ENCODE measurements at regions not wholly inside any gene's neighbourhood (a gene's known extent, or its start where the extent isn't known, plus 50 kb on each side); places are given as distances from the start of the nearest gene placed in this dataset.
"Not testable (repeated sequence)": the region's sequence is repeated elsewhere in the genome, so short reads cannot be mapped to it uniquely, and the experiment has no call there.

DNA sequence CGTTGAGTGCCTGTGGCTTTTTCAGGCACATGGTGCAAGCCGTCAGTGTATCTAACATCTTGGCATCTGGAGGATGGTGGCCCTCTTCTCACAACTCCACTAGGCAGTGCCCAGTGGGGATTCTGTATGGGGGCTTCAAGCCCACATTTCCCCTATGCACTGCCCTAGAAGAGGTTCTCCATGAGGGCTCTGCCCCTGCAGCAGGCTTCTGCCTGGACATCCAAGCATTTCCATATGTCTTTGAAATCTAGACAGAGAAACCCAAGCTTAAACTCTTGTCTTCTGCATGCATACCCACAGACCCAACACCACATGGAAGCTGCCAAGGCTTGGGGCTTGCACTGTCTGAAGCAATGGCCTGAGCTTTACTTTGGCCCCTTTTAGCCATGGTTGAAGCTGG is 146.4 kb downstream of the ARL4A start:
- no peak for DNase-seq

DNA sequence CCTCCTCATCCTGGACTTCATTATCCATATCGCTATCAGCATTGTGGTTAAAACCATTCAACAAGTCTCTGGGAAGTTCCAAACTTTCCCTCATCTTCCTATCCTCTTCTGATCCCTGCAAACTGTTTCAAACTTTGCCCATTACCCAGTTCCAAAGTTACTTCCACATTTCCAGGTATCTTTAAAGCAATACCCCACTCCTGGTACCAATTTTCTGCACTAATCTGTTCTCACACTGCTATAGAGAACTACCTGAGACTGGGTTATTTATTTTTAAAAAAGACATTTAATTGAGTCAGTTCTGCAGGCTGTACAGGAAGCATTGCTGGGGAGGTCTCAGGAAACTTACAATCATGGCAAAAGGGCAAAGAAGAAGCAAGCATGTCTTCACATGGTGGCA is 147.3 kb downstream of the ARL4A start:
- no peak for DNase-seq

DNA sequence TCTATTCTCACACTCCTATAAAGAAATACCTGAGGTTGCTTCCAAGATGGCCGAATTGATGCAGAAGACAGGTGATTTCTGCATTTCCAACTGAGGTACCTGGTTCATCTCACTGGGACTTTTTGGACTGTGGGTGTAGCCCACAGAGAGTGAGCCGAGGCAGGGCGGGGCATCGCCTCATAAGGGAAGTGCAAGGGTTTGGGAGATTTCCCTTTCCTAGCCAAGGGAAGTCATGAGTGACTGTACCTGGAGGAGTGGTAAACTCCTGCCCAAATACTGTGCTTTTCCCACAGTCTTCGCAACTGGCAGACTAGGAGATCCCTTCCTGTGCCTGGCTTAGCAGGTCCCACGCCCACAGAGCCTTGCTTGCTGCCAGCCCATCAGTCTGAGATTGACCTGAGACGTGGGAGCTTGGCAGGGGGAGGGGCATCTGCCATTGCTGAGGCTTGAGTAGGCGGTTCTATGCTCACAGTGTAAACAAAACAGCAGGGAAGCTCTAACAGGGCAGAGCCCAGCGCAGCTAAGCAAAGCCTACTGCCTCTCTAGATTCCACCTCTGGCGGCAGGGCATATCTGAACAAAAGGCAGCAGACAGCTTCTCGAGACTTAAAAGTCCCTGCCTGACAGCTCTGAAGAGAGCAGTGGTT is 152.2 kb downstream of the ARL4A start:
- no peak for DNase-seq

GRCh38 chr7:12844732-12845131 is 157.3 kb downstream of the ARL4A start:
- DNase-seq = not testable (repeated sequence)

- DNase-seq = no peak
Observed at GRCh38 chr7:12847001-12847400, 159.6 kb downstream of the ARL4A start.

- no peak for DNase-seq
Observed at GRCh38 chr7:12851142-12851541, 163.7 kb downstream of the ARL4A start.

DNA sequence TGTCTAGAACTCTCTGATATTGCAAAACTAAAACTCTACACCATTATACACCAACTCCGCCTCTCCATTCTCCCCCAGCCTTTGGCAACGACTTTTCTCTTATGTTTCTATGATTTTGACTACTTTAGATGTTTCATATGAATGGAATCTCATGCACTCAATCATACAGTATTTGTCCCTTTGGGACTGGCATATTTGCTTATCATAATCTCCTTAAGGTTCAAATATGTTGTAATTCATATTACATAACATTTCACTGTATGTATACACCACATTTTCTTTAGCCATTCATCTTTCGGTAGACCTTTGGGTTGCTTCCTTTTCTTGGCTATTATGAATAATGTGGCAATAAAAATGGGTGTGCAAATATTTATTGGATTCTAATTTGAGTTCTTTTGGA is 164.4 kb downstream of the ARL4A start:
- DNase-seq = no peak

DNA sequence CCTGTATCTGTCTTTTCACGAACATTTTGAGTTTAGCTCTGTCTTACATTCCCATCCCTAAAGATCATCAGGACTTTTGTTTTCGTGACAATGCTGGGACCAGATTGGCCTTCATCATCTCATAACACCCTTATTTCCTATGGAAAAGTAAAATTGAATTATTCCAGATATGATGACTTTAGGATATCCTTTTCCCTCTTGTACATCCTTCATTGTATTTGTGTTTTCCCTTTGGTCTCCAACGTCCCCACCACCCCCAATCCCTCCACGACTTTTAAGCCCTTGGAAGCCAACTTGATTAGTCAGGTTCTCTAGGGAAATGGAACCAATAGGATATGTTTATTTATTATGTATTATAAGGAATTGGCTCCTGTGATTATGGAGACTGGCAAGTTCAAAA is 167.6 kb downstream of the ARL4A start:
- DNase-seq = no peak

GRCh38 chr7:12859761-12860160 is 172.3 kb downstream of the ARL4A start:
- no peak for DNase-seq

DNA sequence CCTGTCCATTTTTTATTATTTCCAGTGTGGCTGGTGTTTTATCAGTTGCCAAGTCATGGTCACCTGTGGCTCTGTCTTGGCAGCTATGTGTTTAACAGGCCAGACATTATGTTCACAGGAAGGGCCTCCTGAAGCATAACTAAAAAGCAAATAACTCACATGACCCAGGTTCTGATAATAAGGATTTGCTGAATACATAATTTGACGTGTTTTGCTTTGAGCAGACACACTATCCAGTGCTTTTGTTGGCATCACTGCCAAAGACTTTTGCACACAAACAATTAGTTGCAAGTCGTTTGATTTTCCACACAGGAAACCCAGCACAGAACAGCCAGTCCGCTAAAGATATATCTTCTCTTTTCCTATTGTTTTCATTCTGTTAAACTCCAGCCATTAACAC is 173.6 kb downstream of the ARL4A start:
- DNase-seq = no peak

DNA sequence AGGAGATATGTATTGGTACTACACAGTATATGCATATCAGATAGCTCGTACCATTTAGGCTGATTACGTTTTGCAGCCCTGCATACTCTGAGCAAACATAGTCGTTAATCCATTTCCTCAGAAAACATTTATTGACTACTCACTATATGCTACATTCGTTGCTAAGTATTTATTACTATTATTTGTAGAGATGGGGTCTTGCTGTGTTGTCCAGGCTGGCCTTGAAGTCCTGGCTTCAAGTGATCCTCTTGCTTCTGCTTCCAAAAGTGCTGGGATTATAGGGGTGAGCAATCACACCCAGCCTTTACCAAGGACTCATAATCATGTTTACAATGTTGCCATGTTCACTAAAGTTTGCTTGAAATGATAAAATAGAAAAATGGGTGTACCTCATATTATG is 174.7 kb downstream of the ARL4A start:
- no peak for DNase-seq

DNA sequence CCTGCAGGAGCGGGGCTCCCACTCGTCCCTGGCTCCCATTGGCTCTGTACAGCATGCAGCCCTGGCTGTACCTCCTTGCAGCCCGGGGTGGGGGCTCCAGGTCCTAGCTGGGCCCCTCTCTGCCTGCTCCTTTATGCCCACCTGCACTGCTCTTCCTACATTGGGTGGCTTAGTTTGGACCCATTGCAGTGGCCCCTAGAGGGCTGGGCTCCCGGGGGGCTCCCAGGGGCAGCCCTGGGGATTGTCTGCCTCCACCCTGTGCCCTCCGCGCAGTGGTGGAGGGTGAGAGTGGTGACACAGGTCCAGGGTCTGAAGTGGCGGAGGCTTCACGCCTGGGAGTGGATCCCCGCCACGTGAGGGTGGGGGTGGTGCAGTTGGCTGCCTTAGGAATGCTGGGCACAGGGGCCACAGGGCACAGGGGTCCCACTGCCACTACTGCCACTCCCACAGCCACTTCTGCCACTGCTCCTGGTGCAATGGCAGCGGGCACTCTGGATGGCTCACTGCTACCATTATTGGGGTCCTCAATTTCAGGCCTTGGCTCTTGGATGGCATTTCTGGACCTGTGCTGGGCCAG is 177.1 kb downstream of the ARL4A start:
- DNase-seq = no peak

- DNase-seq = no peak
Observed at GRCh38 chr7:12865593-12865992, 178.2 kb downstream of the ARL4A start.

GRCh38 chr7:12866207-12866606 is 178.8 kb downstream of the ARL4A start:
- DNase-seq = no peak

DNA sequence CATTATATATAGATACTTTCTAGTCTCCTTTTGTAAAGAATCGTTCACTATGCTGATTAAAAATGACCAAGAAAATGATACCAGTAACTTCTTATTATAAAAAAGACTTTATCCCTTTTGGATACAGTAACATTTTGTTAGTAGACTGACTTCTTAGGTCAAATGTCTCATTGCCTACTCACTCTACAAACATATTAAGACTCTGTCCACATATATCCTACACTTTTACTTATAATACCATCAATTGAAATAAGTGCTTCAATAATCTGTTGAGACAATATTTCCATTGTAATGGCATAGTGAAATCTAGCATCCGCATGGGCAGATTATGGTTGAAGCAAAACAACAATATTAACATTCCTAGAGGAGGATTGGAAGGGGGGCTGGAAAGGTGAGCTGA is 180.6 kb downstream of the ARL4A start:
- no peak for DNase-seq

DNA sequence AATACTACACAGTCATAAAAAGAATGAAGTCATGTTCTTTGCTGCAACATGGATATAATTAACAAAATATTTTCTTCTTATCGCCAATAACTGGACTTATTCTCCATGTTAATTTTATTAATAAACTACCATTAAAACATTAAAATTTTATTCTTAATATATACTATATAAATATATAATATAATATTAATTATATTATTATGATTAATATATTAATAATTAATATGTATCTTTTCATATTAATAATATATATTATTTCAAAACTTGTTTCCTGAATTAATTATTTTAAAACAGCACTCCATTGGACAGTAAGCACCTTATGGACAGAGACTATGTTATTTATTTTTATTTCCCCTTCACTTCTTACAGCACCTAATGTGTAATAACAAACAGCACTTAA is 182.8 kb downstream of the ARL4A start:
- DNase-seq = no peak

GRCh38 chr7:12872487-12872886 is 185.1 kb downstream of the ARL4A start:
- no peak for DNase-seq

GRCh38 chr7:12873571-12873970 is 186.1 kb downstream of the ARL4A start:
- DNase-seq = no peak

DNA sequence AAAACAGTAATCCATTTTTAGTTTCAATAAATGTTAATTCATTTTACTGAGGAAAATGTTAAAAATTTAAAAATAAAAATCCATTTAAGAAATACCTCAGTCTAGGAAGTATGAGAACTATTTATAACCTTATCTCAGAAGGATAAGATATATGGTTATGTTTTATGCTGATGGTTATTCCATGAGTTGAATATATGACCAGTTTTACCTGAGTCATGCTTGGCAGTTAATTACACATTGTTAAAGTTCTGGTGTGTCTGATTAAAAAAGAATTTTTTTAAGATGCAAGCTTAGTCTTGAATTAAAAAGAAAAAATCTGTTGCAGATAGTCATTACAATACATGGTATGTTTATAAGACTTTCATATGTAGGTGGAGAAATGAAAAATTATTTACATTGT is 191.7 kb downstream of the ARL4A start:
- no peak for DNase-seq

DNA sequence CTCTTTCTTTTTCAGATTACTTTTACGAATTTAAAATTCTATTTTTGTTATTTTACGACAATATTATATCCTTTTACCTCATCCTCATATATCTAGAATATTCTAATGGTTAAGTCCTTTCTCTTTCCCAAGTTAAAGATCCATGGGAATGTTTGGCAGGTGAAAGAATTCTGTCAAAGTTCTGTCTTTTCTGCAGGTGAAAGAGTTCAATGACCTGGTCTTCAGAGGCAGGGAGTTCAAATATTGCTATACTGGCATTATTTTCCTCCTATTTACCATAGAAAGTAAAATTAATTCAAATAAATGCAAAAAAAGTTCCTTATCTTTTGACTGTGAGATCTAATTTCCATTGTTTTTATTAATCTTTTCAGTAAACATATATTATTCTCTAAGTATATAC is 194.3 kb downstream of the ARL4A start:
- DNase-seq = no peak

GRCh38 chr7:12882710-12883109 is 195.3 kb downstream of the ARL4A start:
- no peak for DNase-seq

DNA sequence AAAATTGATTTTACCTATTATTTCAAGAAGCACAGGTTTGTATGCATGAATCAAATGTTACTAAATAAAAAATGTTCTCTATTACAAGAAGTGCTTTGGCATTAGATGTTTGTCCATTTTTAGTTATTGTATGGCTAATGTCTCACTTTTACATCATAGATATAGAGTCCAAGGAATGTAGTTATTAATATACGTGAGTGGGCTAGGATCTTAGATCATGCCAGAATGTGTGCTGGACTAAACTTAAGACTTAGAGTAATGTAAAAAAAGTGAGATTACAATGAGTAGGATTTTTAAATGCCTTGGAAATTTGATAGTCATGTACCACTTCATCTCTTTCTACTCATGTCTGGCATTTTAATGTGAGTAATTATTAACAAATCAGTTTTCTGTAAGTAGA is 196.6 kb downstream of the ARL4A start:
- peak; percentile 21 for DNase-seq

DNA sequence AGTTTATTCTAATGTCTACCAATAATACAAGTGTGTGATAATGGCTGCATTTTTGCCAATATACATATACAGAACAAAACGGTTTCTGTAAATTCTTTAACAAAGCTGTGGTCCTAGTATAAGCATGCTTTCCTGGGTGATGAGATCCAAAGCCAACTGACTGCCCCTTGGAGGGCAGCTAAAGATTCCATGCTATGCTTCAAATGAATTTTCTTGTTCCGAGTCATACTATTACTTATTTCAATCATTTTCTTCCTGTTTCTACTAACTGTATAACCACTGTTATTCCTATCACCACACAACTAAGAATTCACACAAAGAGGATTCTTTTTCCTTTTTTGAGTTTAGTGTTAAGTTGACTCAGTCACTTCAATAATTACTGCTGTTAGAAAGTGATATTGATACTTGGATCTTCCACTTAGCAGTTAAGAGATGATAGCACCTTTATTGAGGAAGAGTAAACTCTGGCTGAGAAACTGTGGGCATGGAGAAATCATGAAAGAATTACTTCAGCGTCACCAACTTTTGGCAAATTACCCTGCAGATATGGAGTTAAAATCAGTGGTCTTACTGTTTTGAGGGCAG is 197.5 kb downstream of the ARL4A start:
- peak; percentile 61 for DNase-seq

DNA sequence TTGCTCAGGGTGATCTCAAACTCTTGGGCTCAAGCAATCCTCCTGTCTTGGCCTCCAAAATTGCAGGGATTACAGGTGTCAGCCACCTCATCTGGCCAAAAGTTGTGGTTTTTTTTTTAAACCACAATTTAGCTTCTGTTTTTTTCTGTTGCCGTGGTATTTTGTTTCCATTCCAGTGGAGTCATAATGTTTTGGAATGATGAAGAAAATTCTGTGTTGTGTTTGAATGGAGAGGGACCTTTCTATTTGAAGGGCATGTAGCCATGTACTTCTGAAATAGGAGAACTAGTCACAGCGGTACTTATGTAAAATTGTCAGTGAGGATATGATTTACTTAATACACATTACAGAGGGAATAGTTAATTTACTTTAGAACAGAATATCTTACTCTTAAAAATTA is 201.3 kb downstream of the ARL4A start:
- DNase-seq = peak; percentile 33

DNA sequence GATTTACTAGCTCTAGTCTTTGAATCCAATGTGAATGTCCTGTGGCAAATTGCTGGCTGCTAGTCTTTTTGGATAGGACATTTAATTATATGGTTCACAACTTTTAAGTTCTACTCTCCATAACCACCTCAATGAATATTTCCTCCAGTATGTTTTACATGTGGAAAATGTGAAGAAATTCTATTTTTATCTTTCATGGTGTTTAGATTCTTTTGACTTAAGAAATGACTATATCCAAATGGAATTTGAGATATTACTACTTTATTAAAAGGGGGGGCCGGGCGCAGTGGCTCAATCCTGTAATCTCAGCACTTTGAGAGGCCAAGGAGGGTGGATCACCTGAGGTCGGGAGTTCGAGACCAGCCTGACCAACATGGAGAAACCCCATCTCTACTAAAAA is 202.0 kb downstream of the ARL4A start:
- peak; percentile 30 for DNase-seq
